ENCODE measurements at regions not wholly inside any gene's neighbourhood (a gene's known extent, or its start where the extent isn't known, plus 50 kb on each side); places are given as distances from the start of the nearest gene placed in this dataset.

DNA sequence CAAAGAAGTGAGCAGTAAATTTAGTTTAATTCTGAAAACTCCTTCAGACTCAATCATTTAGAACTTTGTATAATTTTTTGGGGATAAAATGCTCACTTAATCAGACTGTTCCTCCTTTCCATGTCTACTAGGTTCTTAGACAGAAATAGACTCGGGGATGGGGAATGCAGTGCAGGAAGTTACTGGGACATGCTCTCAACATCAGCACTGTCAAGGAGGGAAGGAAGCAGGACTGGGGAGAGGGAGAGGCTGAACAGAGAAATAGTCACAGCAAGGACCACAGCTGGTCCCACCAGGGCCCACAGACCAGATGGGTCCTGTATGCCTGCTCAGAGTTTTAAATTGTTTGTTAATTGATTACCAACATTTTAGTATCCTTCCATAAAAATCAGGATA is 310.1 kb upstream of the MSX2 start:
- Histone ChIP-seq H3K27me3 (replicated peaks) (no peaks in the 10 kb centered on the region), H3K36me3 (replicated peaks) (no peaks in the 10 kb centered on the region), H3K27ac (no peak overlapping the region), H3K4me3 (ENCODE audit: low read depth, low read length) (no peak overlapping the region)
- no peak for DNase-seq
- TF ChIP-seq, protein P1, sequence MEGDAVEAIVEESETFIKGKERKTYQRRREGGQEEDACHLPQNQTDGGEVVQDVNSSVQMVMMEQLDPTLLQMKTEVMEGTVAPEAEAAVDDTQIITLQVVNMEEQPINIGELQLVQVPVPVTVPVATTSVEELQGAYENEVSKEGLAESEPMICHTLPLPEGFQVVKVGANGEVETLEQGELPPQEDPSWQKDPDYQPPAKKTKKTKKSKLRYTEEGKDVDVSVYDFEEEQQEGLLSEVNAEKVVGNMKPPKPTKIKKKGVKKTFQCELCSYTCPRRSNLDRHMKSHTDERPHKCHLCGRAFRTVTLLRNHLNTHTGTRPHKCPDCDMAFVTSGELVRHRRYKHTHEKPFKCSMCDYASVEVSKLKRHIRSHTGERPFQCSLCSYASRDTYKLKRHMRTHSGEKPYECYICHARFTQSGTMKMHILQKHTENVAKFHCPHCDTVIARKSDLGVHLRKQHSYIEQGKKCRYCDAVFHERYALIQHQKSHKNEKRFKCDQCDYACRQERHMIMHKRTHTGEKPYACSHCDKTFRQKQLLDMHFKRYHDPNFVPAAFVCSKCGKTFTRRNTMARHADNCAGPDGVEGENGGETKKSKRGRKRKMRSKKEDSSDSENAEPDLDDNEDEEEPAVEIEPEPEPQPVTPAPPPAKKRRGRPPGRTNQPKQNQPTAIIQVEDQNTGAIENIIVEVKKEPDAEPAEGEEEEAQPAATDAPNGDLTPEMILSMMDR (IDR thresholded peaks at IDR 0.05; ENCODE audit: low read depth, low read length, missing control alignments): no peak
- in situ Hi-C loops (cut with HindIII; ENCODE audit: low pct_ligation_motif_present, low sequenced_read_pairs): no loop called here

DNA sequence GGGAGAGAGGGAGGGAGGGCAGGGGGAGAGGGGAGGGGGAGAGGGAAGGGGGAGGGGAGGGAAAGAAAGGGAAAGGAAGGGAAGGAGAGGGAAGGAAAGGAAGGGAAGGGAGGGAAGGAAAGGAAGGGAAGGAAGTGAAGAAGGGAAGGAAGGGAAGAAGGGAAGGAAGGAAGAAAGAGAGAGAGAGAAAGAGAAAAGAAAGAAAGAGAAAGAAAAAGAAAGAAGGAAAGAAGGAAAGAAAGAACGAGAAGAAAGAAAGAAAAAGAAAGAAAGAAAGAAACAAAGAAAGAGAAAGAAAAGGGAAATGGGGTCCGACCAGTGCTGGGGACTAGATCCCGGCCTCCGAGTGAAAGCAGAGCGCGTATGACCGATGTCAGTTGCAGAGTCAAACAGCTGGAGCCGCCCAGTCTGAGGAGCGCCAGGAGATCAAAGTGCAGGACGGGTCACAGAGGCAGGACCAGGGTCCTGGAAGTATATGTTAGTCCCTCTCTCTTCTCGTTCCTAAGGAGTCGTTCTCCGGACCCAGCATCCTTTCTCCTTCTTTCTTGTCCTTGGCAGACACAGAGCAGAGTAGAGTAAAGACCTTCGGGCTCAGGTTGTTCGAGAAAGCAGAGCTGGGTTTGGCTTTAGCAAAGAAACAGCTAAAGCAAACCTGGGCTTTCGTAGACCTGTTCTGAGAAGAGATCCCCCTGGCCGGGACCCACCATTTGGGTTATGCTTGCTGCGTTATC is 305.4 kb upstream of the MSX2 start:
- Histone ChIP-seq H3K4me3 (ENCODE audit: low read depth, low read length) (no peak overlapping the region), H3K36me3 (replicated peaks) (no peaks in the 10 kb centered on the region), H3K27ac (no peak overlapping the region), H3K27me3 (replicated peaks) (no peaks in the 10 kb centered on the region)
- no peak for DNase-seq
- in situ Hi-C loops (cut with HindIII; ENCODE audit: low pct_ligation_motif_present, low sequenced_read_pairs): no loop called here
- TF ChIP-seq, protein P1 (IDR thresholded peaks at IDR 0.05; ENCODE audit: low read depth, low read length, missing control alignments): no peak

DNA sequence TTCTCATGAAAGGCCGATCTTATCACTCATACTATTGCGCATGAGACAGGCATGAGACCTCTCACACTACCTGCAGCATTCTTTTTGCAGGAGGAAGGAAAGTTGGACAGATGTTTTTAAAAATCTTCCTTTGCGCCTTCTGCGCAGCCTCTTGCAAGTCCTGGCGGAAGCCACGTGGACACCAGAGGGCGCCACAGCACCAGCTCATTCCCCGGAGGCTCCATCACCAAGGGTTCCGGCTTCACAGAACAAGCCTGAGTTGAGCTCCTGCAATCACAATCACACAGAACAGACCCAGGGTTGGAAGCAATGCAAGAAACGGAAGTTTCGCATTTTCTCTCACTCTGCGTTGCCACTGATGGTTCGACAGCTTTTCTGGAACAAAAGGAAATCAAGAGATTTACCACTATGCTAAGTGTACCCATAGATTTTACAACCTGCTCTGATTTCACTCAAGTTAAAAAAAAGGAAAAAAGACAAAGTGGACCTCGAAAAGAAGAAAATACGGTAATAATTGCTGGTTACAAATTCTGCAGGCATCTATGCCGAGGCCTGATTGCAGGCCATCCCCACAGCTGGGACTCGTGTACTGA is 304.7 kb upstream of the MSX2 start:
- Histone ChIP-seq H3K36me3 (replicated peaks) (no peaks in the 10 kb centered on the region), H3K4me3 (ENCODE audit: low read depth, low read length) (no peak overlapping the region)
- TF ChIP-seq, protein P1 (IDR thresholded peaks at IDR 0.05; ENCODE audit: low read depth, low read length, missing control alignments): peak; percentile 94

DNA sequence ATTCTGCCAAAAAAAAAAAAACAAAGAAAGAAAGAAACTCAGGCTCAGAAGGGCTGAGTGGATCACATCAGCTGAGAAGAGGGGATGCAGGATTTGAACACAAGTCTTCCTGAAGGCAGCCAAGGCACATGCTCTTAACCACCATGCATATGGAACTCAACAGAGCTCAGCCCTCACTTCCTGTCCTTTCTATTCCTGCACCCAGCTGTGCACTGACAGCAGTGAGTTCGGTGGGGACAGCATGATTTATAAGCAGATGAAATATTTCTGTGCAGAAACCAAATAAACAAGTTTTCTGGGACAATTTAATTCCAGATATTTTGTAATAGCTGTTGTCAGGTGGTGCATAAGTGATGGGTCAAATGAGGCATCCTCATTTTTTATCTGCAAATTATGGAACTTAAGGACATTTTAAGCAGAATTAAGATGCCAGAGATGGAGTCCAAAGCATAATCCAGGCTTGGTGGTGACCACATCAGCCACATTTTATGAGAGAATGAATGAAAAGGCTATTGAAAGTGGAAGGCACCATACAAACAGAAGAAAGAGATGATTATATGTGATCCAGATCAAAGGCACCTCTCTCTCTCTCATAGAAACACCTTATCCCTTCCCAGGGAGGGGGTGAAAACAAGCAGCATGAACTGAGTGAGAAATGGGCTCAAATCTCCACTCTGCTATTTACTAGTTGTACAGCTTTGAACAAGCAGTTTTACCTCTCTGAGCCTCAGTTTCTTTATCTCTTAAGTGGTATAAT is 303.6 kb upstream of the MSX2 start:
- no peak overlapping the region for H3K27ac ChIP-seq
- no peak for DNase-seq
- TF ChIP-seq, protein P1 (IDR thresholded peaks at IDR 0.05; ENCODE audit: low read depth, low read length, missing control alignments): no peak
- H3K27me3 ChIP-seq (replicated peaks): no peaks in the 10 kb centered on the region
- in situ Hi-C loops (cut with HindIII; ENCODE audit: low pct_ligation_motif_present, low sequenced_read_pairs): no loop called here
- H3K4me3 ChIP-seq (ENCODE audit: low read depth, low read length): no peak overlapping the region
- no peaks in the 10 kb centered on the region for H3K36me3 ChIP-seq (replicated peaks)

More for the DNA sequence above, 304.7 kb upstream of the MSX2 start:
- H3K27ac ChIP-seq: no peak overlapping the region
- in situ Hi-C loops (cut with HindIII; ENCODE audit: low pct_ligation_motif_present, low sequenced_read_pairs): no loop called here
- DNase-seq: peak; percentile 87
- no peaks in the 10 kb centered on the region for H3K27me3 ChIP-seq (replicated peaks)

DNA sequence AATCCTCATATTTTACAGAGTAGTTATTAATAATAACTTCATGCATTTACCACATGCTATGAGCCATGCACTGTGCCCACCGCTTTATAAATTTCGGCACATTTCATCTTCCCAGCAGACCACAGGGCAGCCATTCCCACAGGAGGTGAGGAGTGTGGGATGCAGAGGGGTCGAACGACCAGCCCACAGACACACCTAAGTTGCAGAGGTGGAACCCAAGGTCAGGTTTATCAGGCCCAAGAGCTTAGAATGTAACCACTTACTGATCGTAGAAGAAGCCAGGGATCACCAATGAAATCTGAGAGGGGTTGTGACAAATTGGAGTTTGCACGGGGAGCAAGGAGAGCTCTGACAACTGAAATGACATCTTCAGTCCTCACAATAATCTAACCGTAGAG is 303.0 kb upstream of the MSX2 start:
- Histone ChIP-seq H3K27ac (no peak overlapping the region), H3K27me3 (replicated peaks) (no peaks in the 10 kb centered on the region), H3K36me3 (replicated peaks) (no peaks in the 10 kb centered on the region), H3K4me3 (ENCODE audit: low read depth, low read length) (no peak overlapping the region)
- no peak for DNase-seq
- in situ Hi-C loops (cut with HindIII; ENCODE audit: low pct_ligation_motif_present, low sequenced_read_pairs): no loop called here
- TF ChIP-seq, protein P1 (IDR thresholded peaks at IDR 0.05; ENCODE audit: low read depth, low read length, missing control alignments): no peak

All from brain microvascular endothelial cell (primary cell).